ENCODE measurements at regions not wholly inside any gene's neighbourhood (a gene's known extent, or its start where the extent isn't known, plus 50 kb on each side); places are given as distances from the start of the nearest gene placed in this dataset.
"Not testable (repeated sequence)": the region's sequence is repeated elsewhere in the genome, so short reads cannot be mapped to it uniquely, and the experiment has no call there.

DNA sequence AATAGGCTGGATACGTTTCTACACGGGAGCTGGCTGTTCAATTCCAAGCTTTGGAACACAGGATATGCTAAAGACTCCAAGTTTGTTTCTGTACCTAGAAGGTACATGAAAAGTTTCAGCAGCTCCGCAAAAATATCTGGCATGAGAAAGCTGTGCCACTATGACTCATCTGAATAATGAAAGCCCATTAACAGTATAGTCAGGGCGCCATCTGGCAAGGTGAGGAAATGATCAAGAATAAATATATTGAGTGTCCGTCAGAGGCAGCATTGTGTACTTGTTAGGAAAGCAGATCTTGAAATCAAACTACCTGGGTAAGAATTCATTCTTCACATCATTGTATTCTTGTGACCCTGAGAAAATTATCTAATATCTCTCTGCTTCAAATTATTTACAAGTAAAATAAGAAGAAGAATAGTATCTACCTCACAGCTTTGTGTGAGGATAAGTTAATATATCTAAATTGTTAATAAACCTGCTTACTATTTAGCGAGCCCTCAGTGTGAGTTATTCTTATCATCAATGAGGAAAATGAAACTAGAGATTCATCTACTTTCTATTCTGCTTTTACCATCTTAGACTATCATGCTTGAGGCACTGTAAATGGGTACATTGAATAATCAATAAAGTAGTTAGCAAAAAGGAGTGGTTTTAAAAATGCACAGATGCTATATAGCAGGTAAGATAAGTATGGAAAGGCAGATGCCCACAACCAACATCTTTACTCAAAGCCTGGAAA is 53.5 kb downstream of the FSCB start:
- DNase-seq: peak; percentile 85

DNA sequence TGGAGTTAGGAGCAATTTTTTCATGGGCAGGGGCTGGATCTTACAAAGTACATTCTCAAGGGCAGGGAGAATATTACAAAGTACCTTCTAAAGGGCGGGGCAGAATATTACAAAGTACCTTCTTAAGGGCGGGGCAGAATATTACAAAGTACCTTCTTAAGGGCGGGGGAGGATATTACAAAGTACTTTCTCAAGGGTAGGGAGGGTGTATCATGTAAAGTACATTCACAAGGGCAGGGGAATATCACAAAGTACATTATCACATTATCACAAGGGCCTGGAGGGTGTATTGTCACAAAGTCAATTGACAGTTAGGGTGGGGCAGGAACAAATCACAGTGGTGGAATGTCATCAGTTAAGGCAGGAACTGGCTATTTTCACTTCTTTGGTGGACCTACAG is 56.9 kb downstream of the FSCB start:
- not testable (repeated sequence) for DNase-seq

DNA sequence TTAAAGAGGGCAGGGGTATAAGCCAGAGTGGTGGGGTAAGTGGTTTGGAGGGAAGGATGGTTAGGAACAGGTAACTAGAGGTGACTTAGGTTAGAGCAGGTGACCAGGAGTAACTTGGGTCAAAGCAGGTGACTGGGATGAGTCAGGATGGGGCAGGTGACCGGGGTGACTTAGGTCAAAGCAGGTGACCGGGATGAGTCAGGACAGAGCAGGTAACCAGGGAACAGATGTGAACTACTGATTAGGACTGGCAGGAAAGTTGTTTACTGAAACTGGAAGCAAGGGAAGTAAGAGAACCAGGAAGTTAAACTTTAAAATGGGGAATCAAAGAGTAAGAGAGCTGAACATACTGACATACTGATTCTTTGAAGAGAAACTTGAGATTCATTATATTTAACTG is 57.4 kb downstream of the FSCB start:
- DNase-seq: no peak

DNA sequence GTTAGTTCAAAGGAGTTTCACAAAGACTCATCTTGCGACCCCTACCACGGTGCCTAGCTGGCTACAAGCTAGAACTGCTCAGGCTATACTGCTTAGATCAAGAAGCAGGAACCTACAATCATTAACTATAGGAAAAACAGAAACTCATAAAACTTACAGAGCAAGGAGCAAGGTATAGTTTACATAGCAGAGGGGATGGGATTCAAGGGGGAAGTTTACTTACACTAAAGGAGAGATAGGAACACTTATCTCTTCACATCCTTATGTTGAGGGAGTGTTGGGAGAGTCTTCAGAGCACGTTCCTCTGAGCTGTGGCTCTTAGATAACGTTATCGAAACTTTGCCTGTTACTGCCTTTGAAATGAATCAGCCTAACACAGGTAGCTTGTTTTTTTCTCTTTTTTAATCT is 58.1 kb downstream of the FSCB start:
- DNase-seq: no peak

DNA sequence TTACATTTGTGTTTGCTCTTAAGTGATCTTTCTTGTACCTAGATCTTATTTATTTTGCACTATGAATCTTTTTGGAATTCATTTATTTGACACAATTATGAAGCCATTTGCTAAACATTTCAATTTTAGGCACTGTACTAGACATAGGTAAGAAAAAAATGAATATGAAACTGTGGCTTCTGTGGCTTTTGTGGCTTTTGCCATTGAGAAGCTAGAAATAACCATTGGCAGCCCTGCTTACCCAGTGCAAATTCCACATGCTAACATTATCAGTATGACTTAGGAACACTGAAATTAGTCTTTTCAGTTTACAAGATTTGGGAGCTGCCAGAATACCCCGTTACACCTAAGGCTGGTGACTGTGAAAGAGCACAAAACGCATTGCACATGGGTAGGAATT is 60.1 kb downstream of the FSCB start:
- no peak for DNase-seq

DNA sequence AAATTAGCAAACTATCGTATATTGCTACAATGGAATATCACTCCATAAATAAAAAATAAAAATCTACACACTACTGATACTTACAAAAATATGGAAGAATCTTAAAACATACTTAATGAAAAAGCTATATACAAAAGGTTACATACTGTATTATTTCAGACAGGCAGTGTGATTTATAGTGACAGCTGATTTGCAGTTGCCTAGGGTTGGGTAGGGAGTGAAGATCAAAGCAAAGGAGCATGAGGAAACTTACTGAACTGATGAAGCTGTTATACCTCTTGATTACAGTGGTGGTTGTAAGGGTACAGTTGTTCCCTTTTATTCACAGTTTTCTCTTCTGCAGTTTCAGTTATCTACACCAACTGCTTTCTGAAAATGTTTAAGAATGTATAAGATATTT is 62.6 kb downstream of the FSCB start:
- DNase-seq: no peak

DNA sequence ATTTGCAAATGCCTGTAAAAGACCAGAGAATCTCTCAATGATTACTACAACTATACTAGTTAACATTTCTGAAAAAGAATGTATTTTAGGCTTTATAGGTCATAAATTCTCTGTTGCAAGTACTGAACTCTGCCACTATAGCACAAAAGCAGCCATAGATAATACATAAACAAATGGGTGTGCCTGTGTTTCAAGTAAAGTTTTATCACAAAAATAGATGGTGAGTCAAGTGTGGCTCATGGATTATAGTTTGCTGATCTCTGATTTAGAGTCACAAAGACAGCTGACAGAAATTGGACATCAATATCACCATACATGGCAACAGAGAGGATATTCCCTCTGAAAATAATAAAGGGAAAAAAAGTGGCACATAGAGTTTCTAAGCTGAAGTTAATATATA is 68.1 kb downstream of the FSCB start:
- DNase-seq: no peak

DNA sequence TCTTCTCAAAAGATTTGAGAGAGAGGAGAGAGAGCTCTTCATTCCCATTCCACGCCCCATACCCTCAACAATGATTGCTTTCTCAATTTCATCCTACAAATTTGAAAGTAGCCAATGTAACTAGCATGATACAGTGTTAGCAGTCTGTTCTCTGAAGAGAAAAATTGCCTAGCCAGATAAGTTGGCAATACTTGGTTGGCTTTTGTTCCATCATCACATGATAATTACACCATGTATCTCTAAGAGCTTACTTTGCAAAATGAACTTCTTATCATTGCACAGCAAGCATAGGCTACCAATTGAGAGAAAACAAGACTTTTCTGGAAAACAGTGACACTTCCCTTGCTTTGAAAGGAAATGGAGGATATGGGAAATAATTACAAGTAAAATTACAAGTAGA is 68.9 kb downstream of the FSCB start:
- no peak for DNase-seq

DNA sequence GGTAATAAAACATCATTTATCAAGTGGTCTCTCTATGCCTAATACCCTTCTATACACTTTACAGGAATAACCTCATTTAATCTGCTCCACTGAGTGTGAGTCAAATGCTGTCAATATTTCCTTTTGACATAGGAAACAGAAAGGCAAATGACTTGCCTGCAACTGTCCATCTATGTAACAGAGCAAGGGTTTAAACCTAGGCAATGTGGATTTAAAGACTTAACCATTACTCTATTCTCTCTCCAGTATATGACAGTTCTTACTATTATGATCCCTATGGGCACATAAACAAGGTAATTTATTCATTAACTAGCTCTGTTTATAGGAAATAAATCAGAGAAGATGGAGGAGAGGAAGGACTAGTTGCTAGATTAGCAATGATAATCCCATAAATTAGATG is 70.6 kb downstream of the FSCB start:
- no peak for DNase-seq

DNA sequence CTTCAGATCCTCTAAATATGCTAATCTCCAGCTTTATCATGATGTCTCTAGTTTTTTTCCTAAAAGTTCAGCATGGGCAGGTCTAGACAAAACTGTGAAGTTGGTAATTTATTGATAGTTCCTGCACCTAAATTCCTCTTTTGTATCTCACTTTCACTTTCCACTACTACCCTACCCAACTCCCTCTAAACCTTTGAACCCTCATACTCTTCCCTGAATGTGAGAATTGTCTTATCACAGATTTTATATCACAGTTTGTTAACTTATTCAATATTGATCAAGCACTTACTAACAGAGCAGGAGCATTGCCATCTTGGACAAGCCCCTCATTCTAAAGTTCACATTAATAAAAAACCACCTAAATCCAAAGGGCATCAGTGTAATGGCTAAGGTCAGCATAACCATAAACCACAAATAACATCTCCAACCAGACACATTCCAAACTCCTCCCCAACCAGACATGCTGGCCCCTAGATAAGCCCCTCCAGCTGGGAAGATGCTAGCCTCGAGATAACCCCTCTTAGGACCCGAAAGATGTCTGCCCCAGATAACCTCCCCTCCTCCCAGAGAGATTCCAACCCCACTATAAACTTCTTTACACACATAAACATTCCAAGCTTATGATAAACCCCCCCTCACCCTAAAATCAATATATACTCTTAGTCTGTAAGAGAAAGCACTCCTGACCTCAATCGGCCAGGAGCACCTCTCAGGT is 78.7 kb downstream of the FSCB start:
- no peak for DNase-seq

DNA sequence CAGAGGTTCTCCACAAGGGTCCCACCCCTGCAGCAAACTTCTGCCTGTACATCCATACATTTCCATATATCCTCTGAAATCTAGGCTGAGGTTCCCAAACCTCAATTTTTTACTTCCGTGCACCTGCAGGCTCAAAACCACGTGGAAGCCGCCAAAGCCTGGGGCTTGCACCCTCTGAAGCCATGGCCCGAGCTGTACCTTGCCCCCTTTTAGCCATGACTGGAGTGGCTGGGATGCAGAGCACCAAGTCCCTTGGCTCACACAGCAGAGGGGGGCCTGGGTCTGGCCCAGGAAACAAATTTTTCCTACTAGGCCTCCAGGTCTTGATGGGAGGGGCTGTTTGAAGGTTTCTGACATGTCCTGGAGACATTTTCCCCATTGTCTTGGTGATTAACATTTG is 84.4 kb downstream of the FSCB start:
- no peak for DNase-seq

DNA sequence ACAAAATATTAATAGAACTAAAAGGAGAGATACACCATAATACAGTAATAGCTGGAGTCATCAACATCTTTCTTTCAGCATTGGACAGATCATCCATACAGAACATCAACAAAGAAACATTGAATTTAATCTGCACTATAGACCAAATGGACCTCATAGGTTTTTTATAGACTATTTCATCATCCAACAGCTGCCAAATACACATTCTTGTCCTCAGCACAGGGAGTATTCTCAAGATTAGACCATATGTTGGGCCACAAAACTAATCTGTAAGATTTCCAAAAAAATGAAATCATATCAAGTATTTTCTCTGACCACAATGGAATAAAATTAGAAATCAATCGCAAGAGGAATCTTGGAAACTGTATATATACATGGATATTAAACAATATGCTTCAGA is 86.9 kb downstream of the FSCB start:
- DNase-seq: peak; percentile 12

DNA sequence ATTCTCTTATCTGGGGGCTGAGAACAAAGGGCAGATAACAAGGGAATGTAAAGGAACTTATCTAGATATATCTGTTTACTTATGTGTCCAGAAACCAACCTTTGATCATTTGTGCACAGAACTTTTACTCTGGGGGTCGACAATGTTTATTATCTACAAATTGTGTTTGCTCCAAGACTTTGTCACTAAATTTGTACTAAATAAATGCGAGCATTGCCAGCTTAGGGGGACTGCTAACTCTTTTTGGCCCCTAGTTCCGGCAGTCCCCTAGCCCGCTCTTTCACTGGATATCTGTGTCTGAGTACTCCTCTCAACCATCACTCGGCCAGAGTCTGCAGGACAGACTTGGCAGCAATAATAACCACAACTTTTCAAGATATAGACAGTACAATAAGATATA is 88.2 kb downstream of the FSCB start:
- no peak for DNase-seq

DNA sequence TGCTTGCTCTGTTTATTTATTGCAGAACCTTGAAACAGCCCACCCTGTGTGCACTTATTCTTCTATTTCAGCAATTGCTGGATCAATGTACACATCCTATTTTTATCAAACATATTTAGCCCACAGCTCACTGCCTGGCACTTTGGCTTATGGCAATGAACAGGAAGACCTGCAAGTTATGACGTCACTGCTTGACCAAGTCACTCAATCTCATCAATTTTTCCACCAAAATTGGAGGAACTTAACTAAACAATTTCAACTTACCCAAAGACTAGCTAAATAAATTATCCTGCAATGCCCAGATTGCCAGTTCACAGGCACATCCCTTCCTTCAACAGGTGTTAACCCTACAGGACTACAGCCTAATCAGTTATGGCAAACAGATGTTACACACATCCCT is 89.3 kb downstream of the FSCB start:
- no peak for DNase-seq

DNA sequence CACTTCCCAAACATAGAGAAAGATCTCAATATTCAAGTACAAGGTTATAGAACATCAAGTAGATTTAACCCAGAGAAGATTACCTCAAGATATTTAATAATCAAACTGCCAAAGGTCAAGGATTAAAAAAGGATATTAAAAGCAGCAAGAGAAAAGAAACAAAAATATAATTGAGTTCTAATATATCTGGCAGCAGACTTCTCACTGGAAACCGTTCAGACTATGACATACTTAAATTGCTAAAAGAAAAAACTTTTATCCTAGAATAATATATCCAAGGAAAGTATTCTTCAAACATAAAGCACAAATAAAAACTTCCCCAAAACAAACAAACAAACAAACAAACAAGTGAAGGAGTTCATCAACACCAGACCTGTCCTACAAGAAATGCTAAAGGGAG is 92.4 kb downstream of the FSCB start:
- no peak for DNase-seq

DNA sequence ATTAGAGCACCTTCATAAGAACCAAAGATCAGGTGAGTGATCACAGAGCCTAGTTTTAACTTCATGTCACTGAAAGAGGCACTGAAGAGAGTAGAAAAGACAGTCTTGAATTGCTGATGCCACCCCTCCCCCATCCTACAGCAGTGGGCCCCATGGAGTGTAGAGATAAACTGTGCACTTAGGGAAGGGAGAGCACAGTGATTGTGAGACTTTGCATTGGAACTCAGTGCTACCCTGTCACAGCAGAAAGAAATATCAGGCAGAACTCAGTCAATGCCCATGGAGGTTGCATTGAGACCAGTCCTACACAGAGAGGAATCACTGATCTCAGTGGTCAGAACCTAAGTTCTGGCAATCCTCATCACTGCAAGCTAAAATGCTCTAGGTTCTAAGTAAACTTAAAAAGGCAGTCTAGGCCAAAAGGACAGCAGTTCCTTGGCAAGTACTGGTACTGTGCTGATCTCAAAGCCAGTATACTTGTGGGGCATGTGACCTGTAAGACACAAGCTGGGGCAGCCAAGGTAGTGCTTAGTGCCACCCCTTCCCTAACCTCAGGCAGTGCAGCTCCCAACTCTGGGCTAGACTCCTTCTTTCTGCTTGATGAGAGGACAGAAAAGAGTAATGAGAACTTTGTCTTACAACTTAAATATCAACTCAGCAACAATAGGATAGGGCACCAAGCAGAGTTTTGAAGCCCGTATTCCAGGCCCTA is 94.1 kb downstream of the FSCB start:
- DNase-seq: no peak

DNA sequence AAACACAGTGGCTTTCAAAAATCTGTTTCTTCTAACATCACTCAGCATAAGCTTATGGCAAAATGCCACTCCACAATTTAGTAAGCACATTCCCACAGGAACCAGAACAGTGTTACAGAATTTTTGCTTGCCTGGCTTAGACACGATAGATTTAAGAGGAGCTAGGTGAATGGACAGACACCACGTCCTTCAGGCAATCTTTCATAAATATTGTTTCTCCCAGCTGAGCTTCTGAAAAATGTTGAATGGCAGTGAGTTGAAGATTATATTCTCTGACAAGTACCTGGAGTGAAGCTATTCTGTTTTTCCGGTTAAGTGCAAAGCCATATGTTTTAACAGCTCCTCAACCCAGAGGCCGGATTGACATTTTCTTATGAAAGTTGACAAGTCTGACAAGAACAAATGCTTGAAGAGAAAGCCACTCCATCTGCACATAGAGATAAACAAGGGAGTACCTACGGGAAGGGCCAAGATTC is 102.0 kb downstream of the FSCB start:
- peak; percentile 17 for DNase-seq

DNA sequence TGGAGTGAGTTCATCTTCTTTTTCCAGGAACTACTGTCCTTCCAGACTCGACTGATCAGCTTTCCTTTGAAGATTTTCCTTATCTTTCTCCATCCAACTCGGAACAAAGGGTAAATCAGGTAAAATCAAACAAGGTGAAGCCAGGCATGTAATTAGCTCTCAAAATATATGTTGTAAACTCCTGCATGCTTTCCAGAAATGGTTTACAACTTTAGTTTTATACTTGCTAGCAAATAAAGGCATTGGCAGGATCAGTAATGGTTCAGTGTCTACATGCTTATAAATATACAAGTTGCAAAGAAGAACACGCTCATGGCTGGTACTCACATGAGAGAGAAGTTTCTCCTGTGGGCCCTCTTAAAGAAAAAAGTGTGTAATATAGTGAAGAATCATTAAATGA is 102.5 kb downstream of the FSCB start:
- no peak for DNase-seq

DNA sequence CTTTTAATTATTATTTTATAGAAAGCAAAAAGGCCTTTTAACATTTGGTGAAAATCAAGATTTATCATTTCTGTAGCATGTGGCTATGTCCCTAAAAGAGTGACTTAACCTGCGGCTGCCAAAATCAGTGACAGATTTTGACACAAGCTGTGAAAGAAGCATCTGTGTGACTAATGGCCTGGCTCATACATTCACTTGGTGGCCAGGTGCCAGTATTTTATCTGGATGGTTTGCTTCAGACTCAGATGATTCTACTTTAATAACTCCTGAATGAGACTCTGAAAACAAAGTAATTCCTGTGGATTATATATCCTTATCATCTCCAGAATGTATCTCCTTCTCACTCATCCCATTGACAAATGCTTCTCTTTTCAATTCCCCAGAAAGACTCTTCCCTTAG is 103.0 kb downstream of the FSCB start:
- peak; percentile 30 for DNase-seq

DNA sequence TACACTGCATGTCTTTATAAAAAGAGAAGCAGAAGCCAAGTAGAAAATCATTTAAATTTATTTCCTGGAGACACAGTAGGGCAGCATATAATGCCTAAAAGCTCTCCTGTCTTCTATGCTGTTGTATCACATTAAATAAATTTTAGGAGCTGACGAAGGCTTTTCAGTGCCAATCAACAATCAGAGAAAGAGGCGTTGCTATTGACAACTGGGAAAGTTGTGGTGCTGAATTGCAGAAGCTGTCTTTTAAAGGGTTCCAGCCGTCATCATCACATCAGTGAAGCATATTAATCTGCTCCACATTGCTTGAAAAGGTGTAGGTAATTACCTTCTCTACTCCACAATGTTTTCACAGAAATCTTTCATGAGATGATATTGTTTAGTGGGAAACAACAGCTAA is 103.9 kb downstream of the FSCB start:
- DNase-seq: no peak

DNA sequence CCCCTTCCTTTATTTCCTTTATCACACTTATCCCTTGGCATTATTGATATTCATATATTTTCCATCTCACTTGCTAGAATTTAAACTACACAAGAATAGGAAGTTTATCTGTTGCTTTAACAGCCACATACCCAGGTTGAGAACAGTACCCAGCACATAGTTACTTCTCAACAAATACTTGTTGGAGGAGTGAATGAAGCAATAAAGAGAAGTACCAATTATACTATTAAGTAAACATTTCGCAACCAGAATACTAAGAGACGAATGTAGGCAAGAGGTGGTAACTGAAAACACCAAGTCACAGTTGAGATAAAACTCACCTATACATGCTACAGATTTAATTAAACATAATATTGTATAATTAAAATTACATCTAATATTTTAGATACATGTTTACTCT is 110.9 kb downstream of the FSCB start:
- no peak for DNase-seq

DNA sequence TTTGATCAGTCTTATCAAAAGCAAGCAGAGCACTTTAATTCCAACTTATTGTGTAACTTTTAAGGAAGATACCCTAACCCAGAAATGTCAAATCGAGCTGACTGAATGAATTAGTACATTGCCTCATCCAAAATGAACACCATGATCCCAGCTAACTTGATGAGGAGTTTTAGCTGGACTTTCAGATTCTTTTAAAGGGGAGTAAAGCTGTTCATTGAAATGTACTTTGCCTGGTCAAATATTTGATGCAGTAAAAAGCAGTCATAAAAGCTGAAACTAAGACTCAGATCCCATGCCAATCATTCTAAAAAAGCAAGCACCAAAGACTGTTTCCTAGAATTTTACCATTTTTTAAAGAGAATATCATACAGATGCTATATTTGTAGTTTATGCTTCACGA is 114.1 kb downstream of the FSCB start:
- no peak for DNase-seq

DNA sequence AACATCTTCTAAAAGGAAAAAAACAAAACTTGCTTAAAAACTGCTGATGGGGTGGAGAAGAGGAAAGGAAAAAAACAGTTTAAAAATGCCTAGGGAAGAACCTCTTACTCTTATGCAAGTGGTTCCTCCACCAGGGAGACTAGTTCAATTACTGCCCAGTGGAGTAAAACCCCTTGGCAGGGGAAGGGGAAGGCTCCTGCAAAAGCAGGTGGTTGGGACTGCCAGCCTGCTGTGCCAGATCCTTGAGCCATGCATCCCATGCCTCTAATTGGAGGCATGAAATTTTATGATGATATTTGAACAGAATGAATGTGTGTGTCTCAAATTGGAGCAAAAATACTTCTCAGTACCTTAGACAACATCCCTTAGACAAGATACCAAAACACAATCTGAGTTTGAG is 118.8 kb downstream of the FSCB start:
- no peak for DNase-seq

DNA sequence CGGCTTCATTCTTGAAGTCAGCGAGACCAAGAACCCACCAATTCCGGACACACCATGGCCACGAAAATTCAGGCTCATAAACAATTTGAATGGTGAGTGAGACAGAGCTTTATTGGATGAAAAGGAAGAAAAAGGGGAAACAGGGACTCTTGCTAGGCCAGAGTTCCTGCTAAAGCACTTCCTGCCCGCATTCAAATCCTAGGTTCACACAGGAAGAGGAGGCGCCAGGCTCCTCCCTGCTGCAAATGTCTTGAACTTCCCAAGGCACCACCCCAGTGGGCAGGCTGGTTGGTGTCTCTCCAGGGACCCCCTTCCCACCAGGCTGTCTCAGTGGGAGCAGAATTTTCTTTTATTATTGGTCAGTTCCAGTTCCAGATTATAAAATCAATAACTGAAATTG is 121.2 kb downstream of the FSCB start:
- DNase-seq: no peak

All from NCI-H524 treated with DMSO at 0.1 percent for 48 hours (cell line).